GM23338 (cell line): ENCODE measurements at regions not wholly inside any gene's neighbourhood (a gene's known extent, or its start where the extent isn't known, plus 50 kb on each side); places are given as distances from the start of the nearest gene placed in this dataset.

ENCODE experiments used
- ATAC-seq: fragments of 200-7000 bp; cut with Tn5 transposase; 3 replicates; pipeline ENCODE4 v1.9.1; 2020
- DNase-seq: peaks from one replicate; pipeline ENCODE4 v3.0.0-alpha.2; 2015; ENCODE audit warnings: low spot score
- H2AFZ ChIP-seq: fragments of 200-600 bp; sonication (generic); 2 replicates; pipeline ENCODE4 v1.8.0; 2016; ENCODE audit warnings: antibody characterized with exemption, mild to moderate bottlenecking, moderate library complexity
- H3F3A ChIP-seq: fragments of 200-600 bp; sonication (generic); replicated peaks from 2 replicates; pipeline ENCODE4 v1.8.0; 2017; ENCODE audit warnings: antibody characterized with exemption, mixed run types, low read depth
- H3K27ac ChIP-seq: fragments of 200-600 bp; sonication (generic); 2 replicates; pipeline ENCODE4 v1.6.1; 2016; ENCODE audit warnings: low read depth
- H3K27me3 ChIP-seq: fragments of 200-600 bp; sonication (generic); 2 replicates; pipeline ENCODE4 v1.8.0; 2016; ENCODE audit warnings: mild to moderate bottlenecking, mixed run types, moderate library complexity; ENCODE audit not compliant: insufficient read depth
- H3K36me3 ChIP-seq: fragments of 200-600 bp; sonication (generic); 2 replicates; pipeline ENCODE4 v1.8.0; 2016; ENCODE audit warnings: mild to moderate bottlenecking; ENCODE audit not compliant: insufficient read depth
- H3K4me1 ChIP-seq: fragments of 200-600 bp; sonication (generic); 2 replicates; pipeline ENCODE4 v1.8.0; 2016; ENCODE audit warnings: mild to moderate bottlenecking, moderate library complexity; ENCODE audit not compliant: insufficient read depth
- H3K4me2 ChIP-seq: fragments of 200-600 bp; sonication (generic); 2 replicates; pipeline ENCODE4 v1.7.1; 2017; ENCODE audit warnings: mixed run types
- H3K4me3 ChIP-seq: fragments of 200-600 bp; sonication (generic); 2 replicates; pipeline ENCODE4 v1.6.1; 2016; ENCODE audit warnings: mixed run types
- H3K79me2 ChIP-seq: fragments of 200-600 bp; sonication (generic); replicated peaks from 2 replicates; pipeline ENCODE4 v1.8.0; 2017; ENCODE audit warnings: mild to moderate bottlenecking; ENCODE audit not compliant: insufficient read depth
- H3K9me2 ChIP-seq: fragments of 200-600 bp; sonication (generic); 2 replicates; pipeline ENCODE4 v1.8.0; 2017; ENCODE audit not compliant: insufficient read depth
- H4K20me1 ChIP-seq: fragments of 200-600 bp; sonication (generic); replicated peaks from 2 replicates; pipeline ENCODE4 v1.8.0; 2017; ENCODE audit warnings: mild to moderate bottlenecking; ENCODE audit not compliant: insufficient read depth
- H3K27ac Mint-ChIP-seq: 2 replicates; pipeline ENCODE4 v1.8.0; 2020; ENCODE audit warnings: inconsistent platforms, mild to moderate bottlenecking, moderate library complexity, mixed read lengths
- H3K27me3 Mint-ChIP-seq: 3 replicates; pipeline ENCODE4 v1.8.0; 2022; ENCODE audit warnings: low read depth, mild to moderate bottlenecking, moderate library complexity, mixed read lengths, inconsistent platforms; ENCODE audit not compliant: insufficient read depth, poor library complexity
- H3K36me3 Mint-ChIP-seq: 3 replicates; pipeline ENCODE4 v1.8.0; 2021; ENCODE audit warnings: low read depth, mild to moderate bottlenecking, inconsistent platforms, moderate library complexity, mixed read lengths
- H3K4me1 Mint-ChIP-seq: 3 replicates; pipeline ENCODE4 v1.8.0; 2020; ENCODE audit warnings: mild to moderate bottlenecking, inconsistent platforms, mixed read lengths
- H3K4me3 Mint-ChIP-seq: 3 replicates; pipeline ENCODE4 v1.8.0; 2021; ENCODE audit warnings: moderate library complexity, mild to moderate bottlenecking, inconsistent platforms, mixed read lengths
- H3K9me3 Mint-ChIP-seq: 3 replicates; pipeline ENCODE4 v1.8.0; 2020; ENCODE audit warnings: moderate library complexity, mild to moderate bottlenecking, inconsistent platforms, mixed read lengths
- CREB1 ChIP-seq: fragments of 250-450 bp; sonication (Bioruptor Pico); IDR thresholded peaks from 2 replicates; pipeline ENCODE4 v1.5.0; 2020; ENCODE audit warnings: low read depth, mild to moderate bottlenecking, moderate library complexity
- EZH2 ChIP-seq: fragments of 200-600 bp; sonication (generic); IDR thresholded peaks from one replicate; pipeline ENCODE4 v1.8.0; 2017; ENCODE audit warnings: antibody characterized with exemption, mild to moderate bottlenecking, low read depth; ENCODE audit not compliant: unreplicated experiment
- POLR2AphosphoS5 ChIP-seq: IDR thresholded peaks from 2 replicates; pipeline ENCODE4 v1.6.1; 2016; ENCODE audit warnings: antibody characterized with exemption, low read depth
- STAT1 ChIP-seq: IDR thresholded peaks from one replicate; pipeline ENCODE4 v1.6.1; 2016; ENCODE audit warnings: antibody characterized with exemption; ENCODE audit not compliant: unreplicated experiment
- ZNF331 ChIP-seq: fragments of 250-450 bp; sonication (Bioruptor Pico); IDR thresholded peaks from 2 replicates; pipeline ENCODE4 v1.5.0; 2020; ENCODE audit warnings: low read depth, mild to moderate bottlenecking, moderate library complexity
- TF ChIP-seq, protein P1 (sequence below): fragments of 250-450 bp; sonication (Bioruptor Pico); IDR thresholded peaks from 2 replicates; pipeline ENCODE4 v1.5.0; 2020; ENCODE audit warnings: mild to moderate bottlenecking, moderate library complexity
- TF ChIP-seq, protein P2 (sequence below): IDR thresholded peaks from one replicate; pipeline ENCODE4 v1.6.1; 2018; ENCODE audit warnings: antibody characterized with exemption; ENCODE audit not compliant: unreplicated experiment

DNA sequence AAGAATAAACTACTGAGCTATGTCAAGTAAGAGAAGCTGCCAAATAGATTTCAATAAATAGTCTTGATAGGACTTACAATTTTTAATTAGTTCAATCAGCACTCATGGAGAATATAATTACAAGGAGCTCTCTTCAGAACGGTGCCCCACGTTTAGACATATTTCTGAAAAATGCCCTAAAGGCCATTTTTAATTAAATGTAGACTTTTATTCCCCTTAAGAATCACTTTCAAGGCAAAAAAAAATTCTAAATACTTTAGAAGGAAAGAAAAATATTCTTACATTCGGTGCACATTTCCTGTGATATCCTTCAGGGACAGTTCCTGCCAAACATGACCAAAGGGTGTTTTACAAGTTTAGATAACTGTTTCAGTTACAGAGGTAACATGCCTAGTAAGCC, 202.5 kb upstream of the CDH7 start (continued):
- TF ChIP-seq, protein P1, sequence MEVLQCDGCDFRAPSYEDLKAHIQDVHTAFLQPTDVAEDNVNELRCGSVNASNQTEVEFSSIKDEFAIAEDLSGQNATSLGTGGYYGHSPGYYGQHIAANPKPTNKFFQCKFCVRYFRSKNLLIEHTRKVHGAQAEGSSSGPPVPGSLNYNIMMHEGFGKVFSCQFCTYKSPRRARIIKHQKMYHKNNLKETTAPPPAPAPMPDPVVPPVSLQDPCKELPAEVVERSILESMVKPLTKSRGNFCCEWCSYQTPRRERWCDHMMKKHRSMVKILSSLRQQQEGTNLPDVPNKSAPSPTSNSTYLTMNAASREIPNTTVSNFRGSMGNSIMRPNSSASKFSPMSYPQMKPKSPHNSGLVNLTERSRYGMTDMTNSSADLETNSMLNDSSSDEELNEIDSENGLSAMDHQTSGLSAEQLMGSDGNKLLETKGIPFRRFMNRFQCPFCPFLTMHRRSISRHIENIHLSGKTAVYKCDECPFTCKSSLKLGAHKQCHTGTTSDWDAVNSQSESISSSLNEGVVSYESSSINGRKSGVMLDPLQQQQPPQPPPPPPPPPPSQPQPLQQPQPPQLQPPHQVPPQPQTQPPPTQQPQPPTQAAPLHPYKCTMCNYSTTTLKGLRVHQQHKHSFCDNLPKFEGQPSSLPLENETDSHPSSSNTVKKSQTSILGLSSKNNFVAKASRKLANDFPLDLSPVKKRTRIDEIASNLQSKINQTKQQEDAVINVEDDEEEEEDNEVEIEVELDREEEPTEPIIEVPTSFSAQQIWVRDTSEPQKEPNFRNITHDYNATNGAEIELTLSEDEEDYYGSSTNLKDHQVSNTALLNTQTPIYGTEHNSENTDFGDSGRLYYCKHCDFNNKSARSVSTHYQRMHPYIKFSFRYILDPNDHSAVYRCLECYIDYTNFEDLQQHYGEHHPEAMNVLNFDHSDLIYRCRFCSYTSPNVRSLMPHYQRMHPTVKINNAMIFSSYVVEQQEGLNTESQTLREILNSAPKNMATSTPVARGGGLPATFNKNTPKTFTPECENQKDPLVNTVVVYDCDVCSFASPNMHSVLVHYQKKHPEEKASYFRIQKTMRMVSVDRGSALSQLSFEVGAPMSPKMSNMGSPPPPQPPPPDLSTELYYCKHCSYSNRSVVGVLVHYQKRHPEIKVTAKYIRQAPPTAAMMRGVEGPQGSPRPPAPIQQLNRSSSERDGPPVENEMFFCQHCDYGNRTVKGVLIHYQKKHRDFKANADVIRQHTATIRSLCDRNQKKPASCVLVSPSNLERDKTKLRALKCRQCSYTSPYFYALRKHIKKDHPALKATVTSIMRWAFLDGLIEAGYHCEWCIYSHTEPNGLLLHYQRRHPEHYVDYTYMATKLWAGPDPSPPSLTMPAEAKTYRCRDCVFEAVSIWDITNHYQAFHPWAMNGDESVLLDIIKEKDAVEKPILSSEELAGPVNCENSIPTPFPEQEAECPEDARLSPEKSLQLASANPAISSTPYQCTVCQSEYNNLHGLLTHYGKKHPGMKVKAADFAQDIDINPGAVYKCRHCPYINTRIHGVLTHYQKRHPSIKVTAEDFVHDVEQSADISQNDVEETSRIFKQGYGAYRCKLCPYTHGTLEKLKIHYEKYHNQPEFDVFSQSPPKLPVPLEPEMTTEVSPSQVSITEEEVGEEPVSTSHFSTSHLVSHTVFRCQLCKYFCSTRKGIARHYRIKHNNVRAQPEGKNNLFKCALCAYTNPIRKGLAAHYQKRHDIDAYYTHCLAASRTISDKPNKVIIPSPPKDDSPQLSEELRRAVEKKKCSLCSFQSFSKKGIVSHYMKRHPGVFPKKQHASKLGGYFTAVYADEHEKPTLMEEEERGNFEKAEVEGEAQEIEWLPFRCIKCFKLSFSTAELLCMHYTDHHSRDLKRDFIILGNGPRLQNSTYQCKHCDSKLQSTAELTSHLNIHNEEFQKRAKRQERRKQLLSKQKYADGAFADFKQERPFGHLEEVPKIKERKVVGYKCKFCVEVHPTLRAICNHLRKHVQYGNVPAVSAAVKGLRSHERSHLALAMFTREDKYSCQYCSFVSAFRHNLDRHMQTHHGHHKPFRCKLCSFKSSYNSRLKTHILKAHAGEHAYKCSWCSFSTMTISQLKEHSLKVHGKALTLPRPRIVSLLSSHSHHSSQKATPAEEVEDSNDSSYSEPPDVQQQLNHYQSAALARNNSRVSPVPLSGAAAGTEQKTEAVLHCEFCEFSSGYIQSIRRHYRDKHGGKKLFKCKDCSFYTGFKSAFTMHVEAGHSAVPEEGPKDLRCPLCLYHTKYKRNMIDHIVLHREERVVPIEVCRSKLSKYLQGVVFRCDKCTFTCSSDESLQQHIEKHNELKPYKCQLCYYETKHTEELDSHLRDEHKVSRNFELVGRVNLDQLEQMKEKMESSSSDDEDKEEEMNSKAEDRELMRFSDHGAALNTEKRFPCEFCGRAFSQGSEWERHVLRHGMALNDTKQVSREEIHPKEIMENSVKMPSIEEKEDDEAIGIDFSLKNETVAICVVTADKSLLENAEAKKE (CRISPR knock-in tag): no peak
- TF ChIP-seq POLR2AphosphoS5: no peak

DNA sequence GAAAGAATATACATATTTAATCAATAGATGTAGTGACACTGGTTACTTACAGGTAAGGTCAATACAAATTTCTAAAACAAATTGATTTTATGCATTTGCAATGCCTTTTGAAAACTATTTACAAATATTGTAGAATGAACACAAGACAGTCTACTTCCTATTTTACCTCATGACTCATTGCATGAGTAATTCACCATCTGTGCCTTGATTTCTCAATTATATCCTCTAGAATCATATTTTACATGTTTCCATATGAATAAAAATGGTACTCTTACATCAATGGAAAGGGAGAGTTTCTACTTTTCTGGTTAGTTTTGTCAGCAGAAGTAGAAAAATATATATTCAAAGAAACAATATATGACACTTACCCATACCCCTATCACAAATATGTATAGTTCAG, 203.8 kb upstream of the CDH7 start:
- Histone ChIP-seq H3K27ac (no peak overlapping the region), H3K4me3 (no peak overlapping the region), H3F3A (no peaks in the 10 kb centered on the region), H4K20me1 (no peaks in the 10 kb centered on the region), H2AFZ (no peak overlapping the region), H3K4me1 (no peaks in the 10 kb centered on the region), H3K36me3 (no peaks in the 10 kb centered on the region), H3K79me2 (no peaks in the 10 kb centered on the region), H3K9me2 (no peaks in the 10 kb centered on the region), H3K4me2 (no peak overlapping the region), H3K27me3 (no peaks in the 10 kb centered on the region)
- H3K27ac Mint-ChIP-seq: no peak overlapping the region
- peaks cover 2% of the 10 kb centered on the region for H3K27me3 Mint-ChIP-seq
- H3K36me3 Mint-ChIP-seq: no peaks in the 10 kb centered on the region
- no peaks in the 10 kb centered on the region for H3K9me3 Mint-ChIP-seq
- H3K4me1 Mint-ChIP-seq: no peaks in the 10 kb centered on the region
- H3K4me3 Mint-ChIP-seq: no peak overlapping the region
- DNase-seq: no peak
- no peak for ATAC-seq
- TF ChIP-seq, protein P2, sequence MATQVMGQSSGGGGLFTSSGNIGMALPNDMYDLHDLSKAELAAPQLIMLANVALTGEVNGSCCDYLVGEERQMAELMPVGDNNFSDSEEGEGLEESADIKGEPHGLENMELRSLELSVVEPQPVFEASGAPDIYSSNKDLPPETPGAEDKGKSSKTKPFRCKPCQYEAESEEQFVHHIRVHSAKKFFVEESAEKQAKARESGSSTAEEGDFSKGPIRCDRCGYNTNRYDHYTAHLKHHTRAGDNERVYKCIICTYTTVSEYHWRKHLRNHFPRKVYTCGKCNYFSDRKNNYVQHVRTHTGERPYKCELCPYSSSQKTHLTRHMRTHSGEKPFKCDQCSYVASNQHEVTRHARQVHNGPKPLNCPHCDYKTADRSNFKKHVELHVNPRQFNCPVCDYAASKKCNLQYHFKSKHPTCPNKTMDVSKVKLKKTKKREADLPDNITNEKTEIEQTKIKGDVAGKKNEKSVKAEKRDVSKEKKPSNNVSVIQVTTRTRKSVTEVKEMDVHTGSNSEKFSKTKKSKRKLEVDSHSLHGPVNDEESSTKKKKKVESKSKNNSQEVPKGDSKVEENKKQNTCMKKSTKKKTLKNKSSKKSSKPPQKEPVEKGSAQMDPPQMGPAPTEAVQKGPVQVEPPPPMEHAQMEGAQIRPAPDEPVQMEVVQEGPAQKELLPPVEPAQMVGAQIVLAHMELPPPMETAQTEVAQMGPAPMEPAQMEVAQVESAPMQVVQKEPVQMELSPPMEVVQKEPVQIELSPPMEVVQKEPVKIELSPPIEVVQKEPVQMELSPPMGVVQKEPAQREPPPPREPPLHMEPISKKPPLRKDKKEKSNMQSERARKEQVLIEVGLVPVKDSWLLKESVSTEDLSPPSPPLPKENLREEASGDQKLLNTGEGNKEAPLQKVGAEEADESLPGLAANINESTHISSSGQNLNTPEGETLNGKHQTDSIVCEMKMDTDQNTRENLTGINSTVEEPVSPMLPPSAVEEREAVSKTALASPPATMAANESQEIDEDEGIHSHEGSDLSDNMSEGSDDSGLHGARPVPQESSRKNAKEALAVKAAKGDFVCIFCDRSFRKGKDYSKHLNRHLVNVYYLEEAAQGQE: no peak
- no peak for TF ChIP-seq EZH2
- TF ChIP-seq ZNF331 (CRISPR knock-in tag): no peak
- TF ChIP-seq CREB1: no peak
- no peak for TF ChIP-seq STAT1
- TF ChIP-seq, protein P1 (CRISPR knock-in tag): no peak
